ENCODE measurements at regions not wholly inside any gene's neighbourhood (a gene's known extent, or its start where the extent isn't known, plus 50 kb on each side); places are given as distances from the start of the nearest gene placed in this dataset.

DNA sequence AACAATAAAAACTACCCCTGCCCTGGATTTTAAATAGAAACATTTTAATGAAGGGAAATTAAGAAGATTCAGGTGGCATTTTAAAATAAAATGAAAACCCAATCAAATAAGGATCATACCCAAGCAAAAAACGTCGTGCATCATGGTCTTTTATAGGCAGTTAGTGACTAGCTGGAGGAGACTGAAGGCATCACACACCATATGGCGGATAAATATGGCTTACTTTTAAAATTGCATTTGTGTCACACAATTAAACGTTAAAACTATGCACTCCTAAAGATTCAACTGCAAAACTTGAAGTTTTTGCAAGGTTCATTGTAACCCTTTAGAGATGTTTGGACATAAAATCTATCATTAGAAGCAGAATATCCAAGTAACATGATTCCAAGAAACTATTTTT, 200.1 kb upstream of the NRG3 start:
- H3K27ac ChIP-seq (ENCODE audit: low read depth in 2 of 2, low read length in 1 of 2) = no peak overlapping the region
- no peak for TF ChIP-seq MEF2A (IDR thresholded peaks at IDR 0.05; ENCODE audit: borderline replicate concordance, low read depth)
- TF ChIP-seq GABPA (IDR thresholded peaks at IDR 0.05; ENCODE audit: low read depth) = no peak
- no peak for TF ChIP-seq SIN3A (IDR thresholded peaks at IDR 0.05; ENCODE audit: borderline replicate concordance, low read depth, low read length)
- no peak for TF ChIP-seq RAD21 (IDR thresholded peaks at IDR 0.05; ENCODE audit: low read length)
- TF ChIP-seq REST (IDR thresholded peaks at IDR 0.05; ENCODE audit: low read depth, low read length) = no peak
- no peak for TF ChIP-seq TCF12 (IDR thresholded peaks at IDR 0.05)
- TF ChIP-seq NFIC (IDR thresholded peaks at IDR 0.05; ENCODE audit: borderline replicate concordance) = no peak
- TF ChIP-seq, protein P1, sequence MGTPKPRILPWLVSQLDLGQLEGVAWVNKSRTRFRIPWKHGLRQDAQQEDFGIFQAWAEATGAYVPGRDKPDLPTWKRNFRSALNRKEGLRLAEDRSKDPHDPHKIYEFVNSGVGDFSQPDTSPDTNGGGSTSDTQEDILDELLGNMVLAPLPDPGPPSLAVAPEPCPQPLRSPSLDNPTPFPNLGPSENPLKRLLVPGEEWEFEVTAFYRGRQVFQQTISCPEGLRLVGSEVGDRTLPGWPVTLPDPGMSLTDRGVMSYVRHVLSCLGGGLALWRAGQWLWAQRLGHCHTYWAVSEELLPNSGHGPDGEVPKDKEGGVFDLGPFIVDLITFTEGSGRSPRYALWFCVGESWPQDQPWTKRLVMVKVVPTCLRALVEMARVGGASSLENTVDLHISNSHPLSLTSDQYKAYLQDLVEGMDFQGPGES (IDR thresholded peaks at IDR 0.05; ENCODE audit: low read depth, low read length) = no peak
- no peak for TF ChIP-seq CHD2 (IDR thresholded peaks at IDR 0.05; ENCODE audit: low read length, partially characterized antibody)
- TF ChIP-seq EZH2phosphoT487 (IDR thresholded peaks at IDR 0.05; ENCODE audit: borderline replicate concordance, low read depth) = no peak
- TF ChIP-seq, protein P2, sequence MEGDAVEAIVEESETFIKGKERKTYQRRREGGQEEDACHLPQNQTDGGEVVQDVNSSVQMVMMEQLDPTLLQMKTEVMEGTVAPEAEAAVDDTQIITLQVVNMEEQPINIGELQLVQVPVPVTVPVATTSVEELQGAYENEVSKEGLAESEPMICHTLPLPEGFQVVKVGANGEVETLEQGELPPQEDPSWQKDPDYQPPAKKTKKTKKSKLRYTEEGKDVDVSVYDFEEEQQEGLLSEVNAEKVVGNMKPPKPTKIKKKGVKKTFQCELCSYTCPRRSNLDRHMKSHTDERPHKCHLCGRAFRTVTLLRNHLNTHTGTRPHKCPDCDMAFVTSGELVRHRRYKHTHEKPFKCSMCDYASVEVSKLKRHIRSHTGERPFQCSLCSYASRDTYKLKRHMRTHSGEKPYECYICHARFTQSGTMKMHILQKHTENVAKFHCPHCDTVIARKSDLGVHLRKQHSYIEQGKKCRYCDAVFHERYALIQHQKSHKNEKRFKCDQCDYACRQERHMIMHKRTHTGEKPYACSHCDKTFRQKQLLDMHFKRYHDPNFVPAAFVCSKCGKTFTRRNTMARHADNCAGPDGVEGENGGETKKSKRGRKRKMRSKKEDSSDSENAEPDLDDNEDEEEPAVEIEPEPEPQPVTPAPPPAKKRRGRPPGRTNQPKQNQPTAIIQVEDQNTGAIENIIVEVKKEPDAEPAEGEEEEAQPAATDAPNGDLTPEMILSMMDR (IDR thresholded peaks at IDR 0.05) = no peak
- TF ChIP-seq ELF1 (IDR thresholded peaks at IDR 0.05) = no peak
- POLR2A ChIA-PET = no interaction called here
- no peaks in the 10 kb centered on the region for H3K4me1 ChIP-seq (ENCODE audit: control insufficient read depth in 1 of 2, insufficient read depth in 2 of 2, low read depth in 1 of 2, low read length in 1 of 2)
- no peak overlapping the region for H3K4me2 ChIP-seq
- no peaks in the 10 kb centered on the region for H3K27me3 ChIP-seq (ENCODE audit: insufficient read depth)
- no peaks in the 10 kb centered on the region for H3K36me3 ChIP-seq (replicated peaks in 1 of 2; ENCODE audit: control insufficient read depth in 1 of 2, insufficient read depth in 2 of 2, low read length in 1 of 2)
- H3K79me2 ChIP-seq (ENCODE audit: insufficient read depth) = no peaks in the 10 kb centered on the region
- H3K9me3 ChIP-seq = no peaks in the 10 kb centered on the region
- CTCF ChIA-PET = no interaction called here
- H3K4me3 ChIP-seq (ENCODE audit: low read depth in 2 of 2, low read length in 1 of 2) = no peak overlapping the region
- no peaks in the 10 kb centered on the region for H4K20me1 ChIP-seq (ENCODE audit: insufficient read depth)
- no peaks in the 10 kb centered on the region for H3K9me2 ChIP-seq
- 6% methylated on average over 4 of the region's 4 CpGs for WGBS (ENCODE audit: low lambda C conversion rate)
- H2AFZ ChIP-seq (ENCODE audit: low read depth) = no peak overlapping the region
- H3K9ac ChIP-seq = no peak overlapping the region
- DNase-seq = no peak
- H3F3A ChIP-seq (replicated peaks; ENCODE audit: insufficient read depth) = no peaks in the 10 kb centered on the region

DNA sequence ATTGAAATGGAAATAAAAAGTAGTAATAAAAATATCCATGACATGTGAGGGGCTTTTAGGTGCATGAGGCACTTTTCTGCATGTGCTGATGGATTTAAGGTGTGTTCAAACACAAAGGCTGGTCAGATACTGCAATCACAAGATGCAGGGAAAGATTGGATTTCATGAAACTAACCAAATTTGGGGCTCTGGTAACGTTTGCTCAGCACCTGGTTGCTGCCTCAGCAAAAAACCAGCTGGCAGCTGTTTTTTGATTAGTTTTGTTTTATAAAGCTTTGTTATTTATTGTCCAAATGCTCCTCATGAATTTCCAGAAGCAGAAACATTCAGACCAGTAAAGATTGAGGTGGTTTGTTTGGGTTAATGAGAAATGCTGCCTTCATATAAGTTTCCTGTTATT, 195.7 kb upstream of the NRG3 start:
- H4K20me1 ChIP-seq (ENCODE audit: insufficient read depth) = no peaks in the 10 kb centered on the region
- H2AFZ ChIP-seq (ENCODE audit: low read depth) = no peak overlapping the region
- ChIA-PET CTCF (interaction anchor here (0.7 kb wide), 1 partner anchor 9 kb away, joined by 3 read pairs; no protein-coding TSS in a partner anchor), POLR2A (no interaction called here)
- no peaks in the 10 kb centered on the region for H3K27me3 ChIP-seq (ENCODE audit: insufficient read depth)
- no peaks in the 10 kb centered on the region for H3K79me2 ChIP-seq (ENCODE audit: insufficient read depth)
- no peak for TF ChIP-seq FOXJ3 (CRISPR knock-in tag; IDR thresholded peaks at IDR 0.05)
- TF ChIP-seq YY1 (IDR thresholded peaks at IDR 0.05; ENCODE audit: low read depth) = no peak
- TF ChIP-seq EP300 (IDR thresholded peaks at IDR 0.05; ENCODE audit: borderline replicate concordance in 1 of 2, low read depth in 1 of 2, low read length in 1 of 2) = no peak
- TF ChIP-seq MEF2A (IDR thresholded peaks at IDR 0.05; ENCODE audit: borderline replicate concordance, low read depth) = no peak
- no peak for TF ChIP-seq RAD21 (IDR thresholded peaks at IDR 0.05; ENCODE audit: low read length)
- no peak for TF ChIP-seq ELF1 (IDR thresholded peaks at IDR 0.05)
- no peak for TF ChIP-seq SIN3A (IDR thresholded peaks at IDR 0.05; ENCODE audit: borderline replicate concordance, low read depth, low read length)
- TF ChIP-seq NRF1 (IDR thresholded peaks at IDR 0.05; ENCODE audit: low read depth, low read length) = no peak
- no peaks in the 10 kb centered on the region for H3K36me3 ChIP-seq (replicated peaks in 1 of 2; ENCODE audit: control insufficient read depth in 1 of 2, insufficient read depth in 2 of 2, low read length in 1 of 2)
- WGBS (ENCODE audit: low lambda C conversion rate) = 0% methylated on average over 1 of the region's 1 CpG
- H3K4me2 ChIP-seq = no peak overlapping the region
- H3K27ac ChIP-seq (ENCODE audit: low read depth in 2 of 2, low read length in 1 of 2) = no peak overlapping the region
- no peak overlapping the region for H3K9ac ChIP-seq
- no peaks in the 10 kb centered on the region for H3K4me1 ChIP-seq (ENCODE audit: control insufficient read depth in 1 of 2, insufficient read depth in 2 of 2, low read depth in 1 of 2, low read length in 1 of 2)
- no peak for DNase-seq
- H3K4me3 ChIP-seq (ENCODE audit: low read depth in 2 of 2, low read length in 1 of 2) = no peak overlapping the region
- no peaks in the 10 kb centered on the region for H3K9me2 ChIP-seq
- no peaks in the 10 kb centered on the region for H3F3A ChIP-seq (replicated peaks; ENCODE audit: insufficient read depth)
- no peaks in the 10 kb centered on the region for H3K9me3 ChIP-seq
